ENCODE measurements at regions not wholly inside any gene's neighbourhood (a gene's known extent, or its start where the extent isn't known, plus 50 kb on each side); places are given as distances from the start of the nearest gene placed in this dataset.
"Not testable (repeated sequence)": the region's sequence is repeated elsewhere in the genome, so short reads cannot be mapped to it uniquely, and the experiment has no call there.

DNA sequence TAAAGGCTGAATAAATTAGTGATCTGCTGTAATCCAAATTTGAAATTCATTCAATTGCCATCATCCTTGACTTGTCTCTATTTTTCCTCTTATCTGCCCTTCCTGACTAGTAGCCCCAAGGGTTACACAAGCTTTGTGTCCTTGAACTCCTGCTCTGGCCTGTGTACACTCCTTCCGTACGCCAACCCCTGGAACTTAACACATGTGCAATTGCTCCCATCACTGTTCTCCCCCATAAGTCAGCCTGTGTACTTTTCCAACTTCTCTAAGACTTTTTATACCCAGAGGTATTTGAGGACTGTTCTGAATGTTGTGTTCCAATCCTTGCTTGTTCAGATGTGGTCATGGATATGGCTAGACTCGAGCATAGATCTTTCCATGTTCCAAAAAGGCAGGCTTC, 171.1 kb upstream of the G2E3 start:
- DNase-seq = no peak

DNA sequence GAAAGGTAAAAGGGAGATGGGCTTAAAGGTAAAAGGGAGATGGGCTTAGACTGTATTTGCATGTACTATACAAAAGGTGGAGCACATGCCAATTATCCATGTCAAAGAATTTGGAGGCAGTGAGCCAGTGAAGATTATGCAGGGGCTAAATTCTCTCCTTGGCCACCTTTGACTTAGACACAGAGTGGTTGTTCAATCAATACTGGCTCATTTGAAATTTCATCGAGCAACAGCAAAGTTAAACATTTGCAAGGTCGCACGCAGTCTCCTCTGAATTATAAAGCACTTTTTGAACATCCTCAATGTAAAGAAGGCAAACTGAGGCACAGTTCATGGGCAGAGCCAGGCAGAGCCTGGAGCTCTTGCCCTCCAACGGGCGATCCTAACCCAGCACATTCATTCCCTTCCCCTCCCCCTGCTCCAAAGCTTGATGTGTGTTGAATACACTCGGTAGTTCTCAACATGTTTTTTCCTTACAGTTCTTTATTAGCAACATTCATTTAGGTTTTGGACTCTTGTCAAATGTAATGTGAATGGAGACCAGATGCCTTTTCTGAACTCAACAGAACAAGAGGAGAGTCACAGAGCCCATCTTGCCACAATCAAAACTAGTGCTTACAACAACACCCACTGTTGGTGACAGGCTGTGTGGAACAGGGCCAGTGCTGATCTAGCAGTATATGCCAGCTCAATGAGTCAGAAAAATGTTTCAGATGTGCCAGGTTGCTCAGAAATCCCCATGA, 169.7 kb upstream of the G2E3 start:
- no peak for DNase-seq

DNA sequence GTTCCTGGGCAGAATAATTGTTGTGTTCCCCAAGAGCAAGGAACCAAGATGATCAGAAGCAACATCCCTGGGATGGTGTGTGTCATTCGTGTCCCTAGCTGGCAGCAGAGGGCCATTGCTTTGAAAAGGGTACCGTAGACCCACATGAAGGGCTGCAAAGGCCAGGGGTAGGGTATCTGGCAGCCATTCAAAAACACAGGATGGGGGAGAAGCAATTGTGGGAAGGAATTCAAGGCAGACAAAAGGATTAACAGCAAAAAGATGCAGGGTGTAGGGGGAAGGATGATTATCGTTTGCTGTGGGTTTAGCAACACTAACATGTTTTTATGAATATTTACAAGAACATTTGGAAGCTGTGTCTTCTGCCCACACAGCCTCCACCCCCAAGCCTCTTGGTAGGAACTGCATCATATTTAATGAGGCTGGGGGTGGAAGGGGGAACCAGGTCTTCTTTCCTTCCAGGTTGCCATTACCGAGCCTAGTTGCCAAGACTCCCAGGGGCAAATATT, 169.0 kb upstream of the G2E3 start:
- no peak for DNase-seq

DNA sequence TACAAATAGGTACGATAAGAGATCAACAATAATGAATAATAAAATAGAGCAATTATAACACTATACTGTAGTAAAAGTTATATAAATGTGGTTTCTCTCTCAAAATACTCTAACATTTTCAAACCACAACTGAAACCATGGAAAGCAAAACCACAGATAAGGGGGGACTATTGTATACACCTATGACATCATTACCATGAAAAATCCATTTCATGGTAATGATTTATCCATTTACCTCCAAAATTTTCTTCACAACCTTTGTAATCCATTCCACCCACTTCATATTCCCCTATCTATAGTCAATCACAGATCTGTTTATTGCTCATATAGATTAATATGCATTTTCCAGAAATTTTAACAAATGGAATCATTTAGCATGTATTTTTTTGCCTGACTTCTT, 163.9 kb upstream of the G2E3 start:
- DNase-seq = no peak

DNA sequence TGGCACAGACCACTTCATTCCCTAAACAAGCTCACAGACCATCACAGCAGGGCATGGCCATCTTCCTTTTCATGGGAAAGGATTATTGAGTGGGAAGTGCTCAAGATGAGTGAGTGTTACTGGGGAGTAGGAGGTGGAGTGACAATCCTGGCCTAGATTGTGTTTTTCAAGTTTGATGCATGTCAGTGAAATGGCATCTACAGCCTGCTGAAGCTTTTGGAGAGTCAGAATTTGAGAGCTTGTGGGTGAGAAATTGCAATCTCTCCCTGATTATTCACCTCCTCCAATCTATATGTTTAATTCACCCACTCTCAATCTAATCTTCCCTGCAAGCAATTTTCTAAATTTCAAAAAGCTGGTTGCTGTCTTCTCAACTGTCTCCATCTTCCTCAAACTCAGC, 156.1 kb upstream of the G2E3 start:
- DNase-seq = no peak

DNA sequence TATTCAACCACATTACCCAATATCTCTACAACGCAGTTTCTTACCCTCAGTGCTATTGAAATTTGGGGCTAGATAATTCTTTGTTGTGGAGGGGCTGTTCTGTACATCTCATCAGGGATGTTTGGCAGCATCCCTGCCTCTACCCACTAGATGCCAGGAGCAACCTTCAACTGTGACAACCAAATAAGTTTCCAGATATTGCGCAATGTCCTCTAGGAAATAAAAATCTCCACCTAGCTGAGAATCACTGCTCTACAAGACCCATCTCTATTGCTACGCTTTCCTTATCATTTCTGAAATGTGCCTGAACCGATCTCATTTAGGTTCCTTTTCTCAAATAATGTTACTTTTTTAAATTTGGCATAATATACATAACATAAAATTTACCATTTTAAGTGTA, 155.2 kb upstream of the G2E3 start:
- no peak for DNase-seq

DNA sequence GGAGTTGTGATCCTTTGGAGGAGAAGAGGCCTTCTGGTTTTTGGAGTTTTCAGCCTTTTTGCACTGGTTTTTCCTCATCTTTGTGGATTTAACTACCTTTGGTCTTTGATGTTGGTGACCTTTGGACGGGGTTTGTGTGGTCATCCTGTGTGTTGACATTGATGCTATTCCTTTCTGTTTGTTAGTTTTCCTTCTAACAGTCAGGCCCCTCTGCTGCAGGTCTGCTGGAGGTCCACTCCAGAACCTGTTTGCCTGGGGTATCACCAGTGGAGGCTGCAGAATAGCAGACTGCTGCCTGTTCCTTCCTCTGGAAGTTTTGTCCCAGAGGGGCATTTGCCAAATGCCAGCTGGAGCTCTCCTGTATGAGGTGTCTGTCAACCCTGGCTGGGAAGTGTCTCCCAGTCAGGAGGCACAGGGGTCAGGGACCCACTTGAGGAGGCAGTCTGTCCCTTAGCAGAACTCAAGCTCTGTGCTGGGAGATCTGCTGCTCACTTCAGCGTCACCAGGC, 149.4 kb upstream of the G2E3 start:
- DNase-seq = not testable (repeated sequence)

DNA sequence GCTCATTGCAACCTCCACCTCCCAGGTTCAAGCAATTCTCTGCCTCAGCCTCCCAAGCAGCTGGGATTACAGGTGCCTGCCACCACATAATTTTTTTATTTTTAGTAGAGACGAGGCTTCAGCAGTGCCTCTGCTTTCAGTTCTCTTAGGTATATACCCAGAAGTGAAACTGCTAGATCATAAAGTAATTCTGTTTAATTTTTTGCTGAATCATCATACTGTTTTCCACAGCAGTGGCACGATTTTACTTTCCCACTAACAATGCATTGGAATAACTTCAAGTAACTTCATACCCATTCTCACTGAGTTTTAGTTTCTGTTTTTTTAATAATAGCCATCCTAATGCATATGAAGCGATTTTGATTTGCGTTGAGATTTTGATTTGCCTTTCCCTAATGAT, 148.0 kb upstream of the G2E3 start:
- DNase-seq = no peak

DNA sequence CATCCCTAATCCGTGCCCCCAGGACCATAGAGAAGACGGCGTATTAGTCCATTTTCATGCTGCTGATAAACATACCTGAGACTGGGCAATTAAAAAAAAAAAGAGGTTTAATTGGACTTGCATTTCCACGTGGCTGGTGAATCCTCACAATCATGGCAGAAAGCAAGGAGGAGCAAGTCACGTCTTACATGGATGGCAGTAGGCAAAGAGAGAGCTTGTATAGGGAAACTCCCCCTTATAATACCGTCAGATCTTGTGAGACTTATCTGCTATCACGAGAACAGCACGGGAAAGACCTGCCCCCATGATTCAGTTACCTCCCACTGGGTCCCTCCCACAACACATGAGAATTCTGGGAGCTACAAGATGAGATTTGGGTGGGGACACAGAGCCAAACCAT, 145.8 kb upstream of the G2E3 start:
- not testable (repeated sequence) for DNase-seq

DNA sequence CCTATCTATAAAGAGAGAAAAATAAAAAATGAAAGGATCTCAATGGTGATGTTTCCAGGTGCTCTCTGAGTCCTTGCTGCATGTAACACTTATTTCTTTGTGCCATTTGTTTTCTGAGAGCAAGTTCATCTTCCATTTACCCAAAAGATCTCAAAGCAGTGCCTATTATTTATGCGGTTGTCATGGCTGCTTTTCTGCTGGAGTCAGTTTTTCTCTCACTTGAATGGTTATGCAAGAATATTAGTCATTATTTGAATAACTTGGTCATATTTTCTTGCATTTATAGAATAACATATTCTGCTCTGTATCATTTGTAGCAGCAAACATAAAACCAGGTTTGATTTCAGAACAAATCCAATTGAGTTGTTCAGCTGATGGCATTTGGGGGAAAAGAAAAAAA, 141.8 kb upstream of the G2E3 start:
- DNase-seq = no peak

DNA sequence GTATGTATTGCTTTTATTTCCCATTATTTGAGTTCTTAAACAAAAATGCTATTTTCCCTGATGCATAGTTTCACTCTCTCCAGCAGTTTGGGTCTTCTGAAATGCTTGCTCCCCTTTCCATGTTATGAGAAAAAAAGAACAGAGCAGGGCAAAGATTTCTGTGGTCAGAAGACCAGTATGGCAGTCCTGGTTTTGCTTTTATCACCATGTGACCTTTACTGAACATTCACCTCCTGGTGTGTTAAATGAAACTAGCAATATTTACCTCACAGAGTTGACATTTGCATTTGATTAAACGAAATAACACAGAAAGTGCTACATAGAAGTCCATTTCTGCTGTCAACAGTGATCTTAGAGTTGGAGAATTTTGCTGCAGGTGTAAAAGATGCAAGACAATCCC, 141.0 kb upstream of the G2E3 start:
- DNase-seq = no peak

DNA sequence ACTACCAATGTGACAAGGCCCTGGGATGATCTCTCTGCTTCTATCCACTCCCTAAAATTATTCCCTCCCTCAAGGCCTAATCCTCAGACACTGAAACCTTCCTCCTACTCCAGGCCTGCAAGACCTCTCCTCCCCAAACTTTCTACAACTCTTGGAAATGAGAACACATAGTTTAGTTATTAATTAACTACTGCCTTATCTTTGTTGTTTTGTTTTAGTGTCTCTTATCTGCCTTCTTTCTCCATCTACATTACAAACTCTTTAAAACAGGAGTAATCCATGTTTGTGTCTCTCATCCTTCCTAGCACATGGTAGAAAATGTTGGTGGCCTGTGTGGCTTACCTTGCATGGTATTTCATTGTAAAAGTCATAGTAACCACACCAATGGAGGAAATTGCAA, 139.9 kb upstream of the G2E3 start:
- no peak for DNase-seq

DNA sequence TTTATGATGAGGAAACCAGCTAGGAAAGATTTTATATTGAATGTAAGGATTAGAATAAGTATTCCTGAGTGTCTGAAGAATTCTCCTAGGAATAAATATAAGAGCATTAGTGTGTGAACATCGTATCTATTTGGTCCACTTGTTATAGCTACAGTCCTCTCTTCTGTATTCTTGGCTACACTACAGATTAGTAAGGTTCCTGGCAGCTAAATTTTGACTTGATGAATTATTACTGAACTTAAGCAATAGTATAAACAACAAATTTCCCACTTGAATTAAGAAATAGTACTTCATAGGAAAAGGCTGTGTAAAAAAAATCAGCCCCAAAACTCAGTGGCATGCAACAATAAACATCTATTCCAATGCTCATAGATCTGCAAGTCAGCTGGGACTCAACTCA, 138.4 kb upstream of the G2E3 start:
- DNase-seq = no peak

DNA sequence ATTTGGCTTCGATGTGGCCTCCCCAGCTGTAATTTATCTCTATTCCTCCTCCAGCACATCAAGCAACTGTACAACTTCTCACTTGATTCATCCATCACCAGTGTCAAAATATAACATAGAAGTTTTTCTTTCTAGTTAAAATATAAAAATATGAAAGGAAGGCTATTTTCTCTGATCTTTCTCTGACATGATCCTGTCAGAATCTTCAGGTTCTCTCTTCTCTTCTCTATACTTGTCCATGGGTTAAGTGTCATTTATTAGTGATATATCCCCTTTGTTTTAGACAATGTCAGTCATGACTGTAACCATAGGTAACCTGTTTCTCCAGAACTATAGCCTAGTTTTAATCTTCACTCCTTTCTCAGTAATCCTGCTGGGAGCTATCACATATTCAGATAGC, 132.5 kb upstream of the G2E3 start:
- DNase-seq = no peak

DNA sequence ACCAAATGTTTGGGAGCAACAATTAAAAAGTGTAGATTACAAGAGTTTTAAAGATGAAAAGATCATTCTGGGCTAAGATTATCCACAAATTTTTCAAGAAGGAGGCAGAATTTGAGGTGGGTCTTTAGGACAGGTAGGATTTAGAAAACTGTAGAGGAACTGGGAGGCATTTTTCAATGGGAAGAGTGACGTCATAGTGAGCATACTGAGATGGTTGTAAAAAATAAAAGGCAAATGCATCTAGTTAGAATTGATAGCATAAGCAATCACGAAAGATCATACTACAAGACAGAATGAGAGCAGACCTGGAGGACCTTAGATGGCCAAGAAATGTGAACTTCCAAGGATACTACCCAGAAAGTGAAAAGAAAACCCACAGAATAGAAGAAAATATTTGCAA, 131.6 kb upstream of the G2E3 start:
- DNase-seq = no peak

DNA sequence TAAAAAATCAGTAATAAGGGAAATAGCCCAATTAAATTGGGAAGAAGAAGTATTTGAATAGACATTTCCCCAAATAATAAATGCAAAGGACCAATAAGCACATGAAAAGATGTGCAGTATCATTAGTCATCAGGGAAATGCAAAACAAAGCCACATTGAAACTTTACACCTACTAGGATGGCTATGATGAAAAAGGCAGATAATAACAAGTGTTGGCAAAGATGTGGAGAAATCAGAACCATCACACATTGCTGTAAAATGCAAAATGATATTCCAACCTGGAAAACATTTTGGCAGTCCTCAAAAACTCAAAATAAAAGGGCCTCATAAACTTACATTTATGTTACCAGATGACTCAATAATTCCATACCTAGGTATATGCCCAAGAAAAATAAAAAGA, 131.1 kb upstream of the G2E3 start:
- no peak for DNase-seq

DNA sequence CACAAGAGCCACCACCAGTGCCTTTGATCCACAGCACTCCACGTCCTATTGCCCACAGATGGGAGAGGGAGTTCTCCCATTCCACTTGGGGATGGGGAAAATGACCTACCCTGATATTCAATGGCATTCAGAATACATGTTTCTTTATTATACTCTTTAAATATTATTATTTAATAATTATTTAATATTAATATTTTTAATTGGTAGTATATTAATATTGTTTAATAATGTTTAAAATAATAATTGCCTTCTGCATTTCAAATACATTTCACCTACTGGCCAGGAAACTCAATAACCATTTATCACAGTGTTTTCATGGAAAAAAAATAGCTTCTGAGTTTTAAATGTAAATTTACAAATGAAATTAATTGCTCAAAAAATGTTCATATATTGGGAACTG, 127.4 kb upstream of the G2E3 start:
- no peak for DNase-seq

DNA sequence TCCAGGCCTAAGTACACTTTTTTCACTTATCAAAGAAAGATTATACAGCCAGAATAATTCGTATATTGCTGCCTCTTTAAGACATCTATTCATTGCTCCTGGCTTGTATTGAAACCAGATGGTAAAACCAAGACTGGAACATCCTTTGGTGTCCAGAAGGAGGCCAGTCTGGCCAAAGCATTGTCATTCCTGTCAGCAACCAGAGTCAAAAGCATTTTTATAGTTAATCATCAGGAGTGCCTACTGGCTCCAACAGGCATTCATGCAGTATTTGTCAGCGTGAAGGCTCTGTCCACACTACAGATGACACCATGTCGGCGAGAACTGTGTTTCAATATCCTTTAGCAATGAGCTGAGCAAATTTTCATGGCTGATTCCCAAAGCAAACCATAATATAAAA, 118.0 kb upstream of the G2E3 start:
- no peak for DNase-seq

DNA sequence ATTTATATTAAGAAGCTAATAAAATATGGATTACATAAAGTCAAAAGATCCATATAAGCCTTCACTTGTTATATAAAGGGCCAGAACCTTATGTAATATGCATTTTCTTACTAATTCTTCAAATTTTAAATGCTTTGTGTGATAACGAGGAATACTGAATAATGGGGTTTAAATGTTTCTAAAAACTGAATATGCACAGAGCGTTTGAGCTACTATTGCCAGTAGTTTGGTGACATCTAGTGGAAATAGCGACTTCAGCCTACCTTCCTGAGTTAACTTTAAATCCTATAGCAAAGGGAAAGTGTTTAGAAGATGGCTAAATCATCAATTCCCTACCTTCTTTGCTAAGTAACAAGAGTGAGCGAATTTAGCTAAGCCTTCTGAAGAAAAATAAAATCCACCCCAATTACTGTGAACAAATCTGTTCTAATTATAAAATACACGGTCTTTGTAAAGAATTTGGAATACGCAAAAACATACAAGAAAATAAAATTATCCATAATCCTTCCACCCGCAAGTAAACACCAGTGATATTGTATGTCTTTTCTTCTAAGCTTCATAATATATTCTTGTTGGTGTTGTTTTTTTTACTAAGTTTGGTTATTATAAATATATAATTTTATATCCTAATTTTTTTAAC, 115.5 kb upstream of the G2E3 start:
- DNase-seq = no peak

DNA sequence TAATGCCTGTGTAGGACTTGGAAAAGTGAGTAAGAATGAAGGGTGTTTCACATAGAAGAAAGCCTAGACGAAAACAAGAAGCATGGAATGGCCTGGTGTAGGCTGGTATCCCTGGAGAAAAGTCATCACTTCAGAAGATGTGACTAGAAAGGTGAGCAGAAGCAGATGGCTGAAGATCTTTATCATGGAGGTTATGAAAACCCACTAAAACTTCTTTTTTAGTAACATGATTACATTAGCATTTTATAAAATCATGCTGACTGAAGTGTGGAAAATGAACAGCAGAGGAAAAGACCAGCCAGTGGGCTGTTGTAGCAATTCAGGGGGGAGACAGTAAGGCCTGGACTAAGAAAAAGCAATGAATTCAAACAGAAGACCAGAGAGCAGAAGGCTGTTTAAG, 114.5 kb upstream of the G2E3 start:
- DNase-seq = no peak

DNA sequence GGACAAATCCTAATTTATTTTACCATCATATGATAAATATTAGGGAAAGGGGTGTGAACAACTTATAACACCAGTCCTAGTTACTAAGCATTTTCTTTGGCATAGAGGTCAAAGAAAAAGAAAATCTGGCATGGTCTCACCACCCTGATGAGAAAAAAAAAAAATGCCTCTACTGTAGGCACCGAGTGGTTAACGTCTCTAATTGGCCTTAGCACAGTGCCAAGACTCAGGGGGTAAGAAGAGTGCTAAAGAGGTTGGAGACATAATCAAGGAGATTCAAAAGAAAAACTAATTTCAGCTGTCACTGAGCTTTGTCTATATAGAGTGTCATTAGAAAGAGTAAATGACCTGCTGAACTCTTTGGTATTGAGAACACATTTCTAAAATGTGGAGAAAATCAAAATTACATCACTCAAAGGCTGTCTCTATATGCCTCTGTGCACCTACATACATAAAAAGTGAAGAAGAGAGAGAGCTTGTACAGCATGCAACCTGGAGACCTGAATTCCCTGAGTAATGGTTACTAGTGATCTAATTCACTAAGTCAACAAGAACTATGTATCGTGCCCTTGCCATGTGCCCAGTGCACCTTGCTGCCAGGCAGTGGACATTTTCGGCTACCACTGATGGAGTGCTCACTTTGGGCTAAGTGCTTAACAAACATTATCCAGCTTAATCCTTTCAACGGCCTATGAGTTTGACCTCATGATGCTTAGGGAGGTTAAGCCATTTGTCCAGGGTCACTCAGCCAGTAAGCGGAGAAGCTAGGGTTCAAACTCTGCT, 113.8 kb upstream of the G2E3 start:
- no peak for DNase-seq

DNA sequence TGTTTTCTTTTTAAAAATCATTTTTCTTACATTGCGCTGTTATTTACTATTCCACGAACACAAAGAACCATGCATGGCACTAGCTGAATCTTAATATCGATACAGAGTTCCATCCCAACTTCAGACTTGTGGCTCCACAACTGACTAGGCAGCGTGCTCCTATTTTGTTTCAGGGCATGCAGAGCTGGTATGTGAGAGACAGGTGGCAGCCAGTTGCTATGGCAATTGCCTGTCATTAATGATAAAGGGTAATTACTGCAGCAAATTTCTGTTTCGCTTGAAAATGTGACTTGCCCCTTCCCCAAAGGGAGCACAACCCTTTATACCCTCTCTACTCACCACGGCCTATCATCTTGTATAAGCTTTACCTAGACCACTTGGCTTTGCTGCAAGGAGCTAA, 113.1 kb upstream of the G2E3 start:
- DNase-seq = no peak

DNA sequence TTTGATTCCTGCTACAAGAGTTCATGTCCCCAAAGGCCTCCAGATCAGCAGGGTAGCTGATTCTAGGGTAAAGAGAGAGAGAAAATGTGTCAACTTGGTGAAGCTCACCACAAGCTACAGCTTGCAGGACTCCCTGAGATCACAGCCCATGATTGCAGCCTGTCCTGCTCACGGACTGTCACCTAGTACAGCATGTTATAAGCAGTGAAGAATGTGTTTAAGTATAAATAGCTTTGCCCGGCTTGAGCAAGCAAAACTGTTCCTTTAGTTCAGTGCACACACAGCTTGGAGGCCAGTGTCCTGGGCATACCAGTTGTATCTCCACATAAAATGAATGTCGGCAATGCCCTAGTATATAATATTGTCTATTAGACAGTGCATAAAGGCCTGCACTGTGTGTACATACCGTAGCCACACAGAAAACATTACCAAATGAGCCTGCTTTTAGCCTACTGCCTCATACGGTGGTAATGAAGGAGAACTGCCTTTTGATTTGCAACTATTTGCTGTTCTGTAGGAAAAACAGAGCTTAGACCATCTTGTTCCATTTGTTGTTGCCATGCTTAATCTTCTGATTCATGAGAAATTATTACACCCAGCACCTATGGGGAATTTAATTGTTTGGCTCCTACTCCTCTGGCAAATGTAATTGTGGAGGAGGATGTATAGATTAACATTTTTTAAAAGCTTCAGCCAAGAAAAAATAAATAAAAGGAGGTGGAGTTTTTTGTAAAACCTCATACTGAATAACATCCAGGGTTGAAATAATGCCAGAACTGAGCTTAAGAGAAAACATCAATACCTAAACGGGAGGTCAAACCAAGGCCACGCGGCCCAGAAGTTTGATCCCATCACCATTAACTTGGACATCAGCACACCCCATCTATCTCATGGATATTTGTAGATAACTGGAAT, 108.1 kb upstream of the G2E3 start:
- DNase-seq = no peak

All from stimulated activated CD4-positive, alpha-beta T cell treated with anti-CD3 and anti-CD28 coated beads, Interleukin-4, amount 100 ng/mL, for 24 hours (primary cell).